ENCODE measurements at regions not wholly inside any gene's neighbourhood (a gene's known extent, or its start where the extent isn't known, plus 50 kb on each side); places are given as distances from the start of the nearest gene placed in this dataset.

DNA sequence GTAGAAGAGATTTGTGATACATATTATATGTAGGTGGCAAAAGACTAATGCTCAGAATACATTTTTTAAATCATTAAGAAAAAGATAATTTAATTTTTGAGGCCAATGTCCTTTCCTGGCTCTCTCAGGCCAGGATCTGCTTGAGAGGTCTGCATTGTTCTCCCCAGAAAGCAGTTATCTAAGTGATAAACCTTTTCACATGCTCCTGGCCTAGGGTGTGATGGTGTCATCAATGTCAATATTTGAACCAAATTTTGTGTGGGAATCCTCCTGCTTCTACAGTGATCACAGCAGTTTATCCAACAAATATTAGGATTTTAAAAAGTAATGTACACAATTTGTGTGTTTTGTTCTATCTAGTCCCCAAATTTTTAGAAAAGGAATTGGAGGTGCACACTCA, 166.6 kb downstream of the DIRAS2 start:
- TF ChIP-seq EZH2 (IDR thresholded peaks at IDR 0.05; ENCODE audit: borderline replicate concordance, low read length): no peak
- TF ChIP-seq, protein P1, sequence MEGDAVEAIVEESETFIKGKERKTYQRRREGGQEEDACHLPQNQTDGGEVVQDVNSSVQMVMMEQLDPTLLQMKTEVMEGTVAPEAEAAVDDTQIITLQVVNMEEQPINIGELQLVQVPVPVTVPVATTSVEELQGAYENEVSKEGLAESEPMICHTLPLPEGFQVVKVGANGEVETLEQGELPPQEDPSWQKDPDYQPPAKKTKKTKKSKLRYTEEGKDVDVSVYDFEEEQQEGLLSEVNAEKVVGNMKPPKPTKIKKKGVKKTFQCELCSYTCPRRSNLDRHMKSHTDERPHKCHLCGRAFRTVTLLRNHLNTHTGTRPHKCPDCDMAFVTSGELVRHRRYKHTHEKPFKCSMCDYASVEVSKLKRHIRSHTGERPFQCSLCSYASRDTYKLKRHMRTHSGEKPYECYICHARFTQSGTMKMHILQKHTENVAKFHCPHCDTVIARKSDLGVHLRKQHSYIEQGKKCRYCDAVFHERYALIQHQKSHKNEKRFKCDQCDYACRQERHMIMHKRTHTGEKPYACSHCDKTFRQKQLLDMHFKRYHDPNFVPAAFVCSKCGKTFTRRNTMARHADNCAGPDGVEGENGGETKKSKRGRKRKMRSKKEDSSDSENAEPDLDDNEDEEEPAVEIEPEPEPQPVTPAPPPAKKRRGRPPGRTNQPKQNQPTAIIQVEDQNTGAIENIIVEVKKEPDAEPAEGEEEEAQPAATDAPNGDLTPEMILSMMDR (IDR thresholded peaks at IDR 0.05; ENCODE audit: low read length): no peak

All from OCI-LY1 (cell line).